Gastroesophageal sphincter (tissue), 4 donors: ENCODE measurements at regions not wholly inside any gene's neighbourhood (a gene's known extent, or its start where the extent isn't known, plus 50 kb on each side); places are given as distances from the start of the nearest gene placed in this dataset.

ENCODE experiments used
- ATAC-seq: fragments of 150-250 bp; one replicate; pipeline ENCODE4 v1.9.1; 2016; ENCODE audit warnings: mild to moderate bottlenecking, moderate library complexity
- H3K27ac ChIP-seq, 4 donors: fragments of 200-600 bp; sonication (generic) in 3 of 4; 1 replicate in 3 of 4; 2 replicates in 1 of 4; pipeline ENCODE4 v1.5.1; 2016 to 2019
- H3K27me3 ChIP-seq: fragments of 200-600 bp; sonication (generic); one replicate; pipeline ENCODE4 v1.5.1; 2019
- H3K36me3 ChIP-seq, 2 donors: fragments of 200-600 bp; sonication (generic); one replicate each; pipeline ENCODE4 v1.5.1; 2019; ENCODE audit warnings: control low read depth in 1 of 2
- H3K4me1 ChIP-seq, 3 donors: fragments of 200-600 bp; sonication (generic); 1 replicate in 2 of 3; 2 replicates in 1 of 3; pipeline ENCODE4 v1.5.1; 2016 to 2019; ENCODE audit warnings: control low read depth in 2 of 3
- H3K4me3 ChIP-seq, 2 donors: fragments of 200-600 bp; sonication (generic); one replicate each; pipeline ENCODE4 v1.5.1; 2019; ENCODE audit warnings: mild to moderate bottlenecking in 1 of 2, moderate library complexity in 1 of 2
- H3K9me3 ChIP-seq, 3 donors: fragments of 200-600 bp; sonication (generic); one replicate each; pipeline ENCODE4 v1.5.1; 2017 to 2019; ENCODE audit warnings: control low read depth in 2 of 3
- EP300 ChIP-seq: sonication (generic); formaldehyde crosslinking; IDR thresholded peaks from one replicate; pipeline ENCODE4 v1.6.1; 2017; ENCODE audit warnings: antibody characterized with exemption, mild to moderate bottlenecking
- POLR2A ChIP-seq, 2 donors: fragments of 450-650 bp; IDR thresholded peaks; one replicate each; pipeline ENCODE4 v1.6.1; 2017; ENCODE audit warnings: antibody characterized with exemption in 2 of 2, mild to moderate bottlenecking in 2 of 2, moderate library complexity in 1 of 2
- POLR2AphosphoS5 ChIP-seq: sonication (generic); formaldehyde crosslinking; IDR thresholded peaks from one replicate; pipeline ENCODE4 v1.6.1; 2017; ENCODE audit warnings: antibody characterized with exemption
- WGBS, 2 donors: methylation state at CpG; one replicate each; pipeline ENCODE4 v1.1.5; 2018; ENCODE audit warnings: low coverage in 1 of 2; 5-methylcytosine and 5-hydroxymethylcytosine counted together
- TF ChIP-seq, protein P1 (sequence below), 4 experiments: fragments of 200-600 bp in 2 of 4; fragments of 450-650 bp in 2 of 4; sonication (generic) in 1 of 4; IDR thresholded peaks; one replicate each; pipeline ENCODE4 v1.5.1; 2017 to 2019; ENCODE audit warnings: antibody characterized with exemption in 4 of 4, mild to moderate bottlenecking in 2 of 4, moderate library complexity in 2 of 4

DNA sequence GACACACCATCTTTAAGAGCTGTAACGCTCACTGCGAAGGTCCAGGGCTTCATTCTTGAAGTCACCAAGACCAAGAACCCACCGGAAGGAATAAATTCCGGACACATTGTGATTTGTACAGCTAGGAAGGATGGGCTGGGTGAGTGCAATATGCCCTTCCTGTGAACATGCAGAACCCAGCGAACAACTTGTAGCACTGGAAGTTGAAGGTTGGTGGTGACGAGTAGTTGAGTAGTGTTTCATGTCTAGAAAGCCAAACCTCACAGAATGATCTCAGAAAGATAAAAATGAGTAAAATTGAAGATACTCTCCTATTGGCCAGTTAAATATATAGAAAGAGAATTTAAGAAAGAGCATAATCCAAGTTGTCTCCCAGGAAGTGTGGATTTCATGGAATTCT, 462.2 kb upstream of the CFAP20DC start:
- Histone ChIP-seq H3K36me3 (no peaks in the 10 kb centered on the region), H3K4me1 (no peaks in the 10 kb centered on the region), H3K27me3 (no peaks in the 10 kb centered on the region), H3K9me3 (no peaks in the 10 kb centered on the region), H3K27ac (no peak overlapping the region), H3K4me3 (no peak overlapping the region)
- no peak for ATAC-seq
- 87 to 88% methylated on average over 2 to 3 of the region's 6 CpGs for WGBS, 2 donors
- TF ChIP-seq, protein P1, sequence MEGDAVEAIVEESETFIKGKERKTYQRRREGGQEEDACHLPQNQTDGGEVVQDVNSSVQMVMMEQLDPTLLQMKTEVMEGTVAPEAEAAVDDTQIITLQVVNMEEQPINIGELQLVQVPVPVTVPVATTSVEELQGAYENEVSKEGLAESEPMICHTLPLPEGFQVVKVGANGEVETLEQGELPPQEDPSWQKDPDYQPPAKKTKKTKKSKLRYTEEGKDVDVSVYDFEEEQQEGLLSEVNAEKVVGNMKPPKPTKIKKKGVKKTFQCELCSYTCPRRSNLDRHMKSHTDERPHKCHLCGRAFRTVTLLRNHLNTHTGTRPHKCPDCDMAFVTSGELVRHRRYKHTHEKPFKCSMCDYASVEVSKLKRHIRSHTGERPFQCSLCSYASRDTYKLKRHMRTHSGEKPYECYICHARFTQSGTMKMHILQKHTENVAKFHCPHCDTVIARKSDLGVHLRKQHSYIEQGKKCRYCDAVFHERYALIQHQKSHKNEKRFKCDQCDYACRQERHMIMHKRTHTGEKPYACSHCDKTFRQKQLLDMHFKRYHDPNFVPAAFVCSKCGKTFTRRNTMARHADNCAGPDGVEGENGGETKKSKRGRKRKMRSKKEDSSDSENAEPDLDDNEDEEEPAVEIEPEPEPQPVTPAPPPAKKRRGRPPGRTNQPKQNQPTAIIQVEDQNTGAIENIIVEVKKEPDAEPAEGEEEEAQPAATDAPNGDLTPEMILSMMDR (IDR thresholded peaks at IDR 0.05): no peak
- TF ChIP-seq POLR2AphosphoS5 (no peak), POLR2A (IDR thresholded peaks at IDR 0.05) (no peak), EP300 (no peak)

DNA sequence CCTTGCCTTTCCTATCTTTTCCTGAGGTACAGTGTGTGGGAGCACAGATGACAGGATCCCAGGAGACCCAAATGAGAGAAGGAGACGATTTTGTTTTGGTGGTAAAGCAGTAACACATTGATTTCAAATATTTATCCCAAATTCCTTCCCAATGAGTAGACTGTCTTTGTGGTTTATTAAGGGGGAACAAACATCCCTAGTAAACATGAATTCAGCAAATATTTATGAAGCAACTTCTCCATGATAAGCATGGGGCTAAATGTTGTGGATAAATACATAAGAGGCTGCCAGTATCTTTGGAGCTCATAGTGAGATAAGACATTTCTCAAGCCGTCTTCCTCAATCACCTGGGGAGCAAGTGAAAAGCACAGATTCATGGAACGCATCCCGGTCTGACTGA, 460.8 kb upstream of the CFAP20DC start:
- H3K27ac ChIP-seq: no peak overlapping the region
- H3K4me1 ChIP-seq: no peaks in the 10 kb centered on the region
- H3K4me3 ChIP-seq: no peak overlapping the region
- H3K9me3 ChIP-seq: no peaks in the 10 kb centered on the region
- TF ChIP-seq, protein P1 (IDR thresholded peaks at IDR 0.05): no peak
- TF ChIP-seq POLR2AphosphoS5 (no peak), EP300 (no peak), POLR2A (IDR thresholded peaks at IDR 0.05) (no peak)
- 34 to 75% methylated on average over 4 of the region's 4 CpGs for WGBS, 2 donors
- no peaks in the 10 kb centered on the region for H3K27me3 ChIP-seq
- ATAC-seq: no peak
- H3K36me3 ChIP-seq: no peaks in the 10 kb centered on the region

DNA sequence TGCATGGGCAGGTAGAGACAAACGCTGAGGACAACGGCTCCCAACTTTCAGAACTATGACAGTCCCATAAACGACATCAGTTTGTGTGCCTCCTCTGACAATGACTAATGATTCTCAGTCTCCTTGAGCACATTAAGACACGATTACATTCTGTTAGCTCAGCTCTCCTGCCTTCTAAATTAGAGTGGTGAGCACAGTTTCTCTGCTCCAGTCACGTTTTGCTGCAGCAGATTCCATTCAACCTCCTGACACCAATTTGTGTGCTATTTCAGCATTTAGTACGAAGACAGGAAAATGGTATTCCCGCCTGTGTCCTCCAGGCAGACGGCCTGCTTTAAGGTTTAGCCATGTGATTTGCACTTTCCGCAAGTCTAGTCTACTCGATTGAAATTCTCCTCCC, 458.4 kb upstream of the CFAP20DC start:
- H3K36me3 ChIP-seq: no peaks in the 10 kb centered on the region
- no peak overlapping the region for H3K4me3 ChIP-seq
- H3K27ac ChIP-seq: no peak overlapping the region
- no peaks in the 10 kb centered on the region for H3K4me1 ChIP-seq
- ATAC-seq: no peak
- WGBS, 2 donors: 72 to 75% methylated on average over 8 to 9 of the region's 10 CpGs
- H3K9me3 ChIP-seq: no peaks in the 10 kb centered on the region
- TF ChIP-seq EP300: no peak
- no peaks in the 10 kb centered on the region for H3K27me3 ChIP-seq

DNA sequence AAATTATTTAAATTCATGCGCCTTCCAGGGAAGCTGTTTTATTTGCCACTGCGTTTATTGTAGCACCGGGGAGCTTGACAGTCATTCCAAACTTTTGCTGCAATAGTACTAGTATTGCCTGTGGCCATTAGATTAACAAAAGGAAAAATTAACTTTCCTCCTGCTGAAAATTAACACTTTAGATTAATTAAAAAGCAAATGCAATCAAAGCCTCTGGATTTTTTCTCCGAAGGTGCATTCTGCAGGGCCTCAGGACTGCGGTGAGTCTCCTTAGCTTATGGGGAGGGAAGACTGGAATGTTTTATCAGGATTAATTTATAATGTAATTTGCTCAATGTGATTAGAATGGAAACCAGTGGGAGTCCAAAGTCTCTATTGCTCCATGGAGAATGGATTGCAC, 456.4 kb upstream of the CFAP20DC start:
- Histone ChIP-seq H3K27me3 (no peaks in the 10 kb centered on the region), H3K27ac (no peak overlapping the region), H3K36me3 (no peaks in the 10 kb centered on the region), H3K9me3 (no peaks in the 10 kb centered on the region), H3K4me1 (no peaks in the 10 kb centered on the region), H3K4me3 (no peak overlapping the region)
- 64 to 97% methylated on average over 3 to 5 of the region's 5 CpGs for WGBS, 2 donors
- TF ChIP-seq EP300 (no peak), POLR2AphosphoS5 (no peak), POLR2A (IDR thresholded peaks at IDR 0.05) (no peak)
- TF ChIP-seq, protein P1 (IDR thresholded peaks at IDR 0.05): no peak
- no peak for ATAC-seq

GRCh38 chr3:59503441-59503840, 453.6 kb upstream of the CFAP20DC start:
- no peak overlapping the region for H3K27ac ChIP-seq
- TF ChIP-seq EP300: no peak
- TF ChIP-seq POLR2A (IDR thresholded peaks at IDR 0.05): no peak
- no peak overlapping the region for H3K4me3 ChIP-seq
- 90 to 95% methylated on average over 3 of the region's 3 CpGs for WGBS, 2 donors
- no peaks in the 10 kb centered on the region for H3K9me3 ChIP-seq
- H3K27me3 ChIP-seq: no peaks in the 10 kb centered on the region
- ATAC-seq: no peak
- no peaks in the 10 kb centered on the region for H3K4me1 ChIP-seq
- H3K36me3 ChIP-seq: no peaks in the 10 kb centered on the region

DNA sequence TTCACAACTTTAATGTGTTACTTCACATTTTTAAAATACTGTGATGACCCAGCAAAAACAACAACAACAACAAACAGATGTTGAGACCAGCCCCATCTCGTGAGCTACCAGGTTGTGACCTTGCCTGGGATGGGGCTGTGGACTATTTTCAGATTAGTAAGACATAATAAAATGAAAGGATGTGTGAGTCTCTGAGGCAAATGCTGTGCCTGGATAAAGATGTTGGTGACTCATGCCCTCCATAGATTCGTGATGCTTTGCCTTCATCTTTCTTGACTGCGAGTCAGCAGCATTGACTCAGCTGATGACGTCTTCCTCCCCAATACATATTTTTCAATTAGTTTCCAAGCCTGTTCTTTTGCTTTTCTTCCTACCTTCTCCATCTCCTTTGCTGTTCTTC, 453.0 kb upstream of the CFAP20DC start:
- Histone ChIP-seq H3K9me3 (no peaks in the 10 kb centered on the region), H3K27me3 (no peaks in the 10 kb centered on the region), H3K36me3 (no peaks in the 10 kb centered on the region), H3K27ac (no peak overlapping the region), H3K4me1 (no peaks in the 10 kb centered on the region), H3K4me3 (no peak overlapping the region)
- ATAC-seq: no peak
- WGBS, 2 donors: 20 to 82% methylated on average over 3 to 4 of the region's 4 CpGs
- TF ChIP-seq POLR2AphosphoS5 (no peak), POLR2A (IDR thresholded peaks at IDR 0.05) (no peak), EP300 (no peak)
- TF ChIP-seq, protein P1 (IDR thresholded peaks at IDR 0.05): no peak
